H1 (cell line): ENCODE measurements at regions not wholly inside any gene's neighbourhood (a gene's known extent, or its start where the extent isn't known, plus 50 kb on each side); places are given as distances from the start of the nearest gene placed in this dataset.

Source experiments
- CTCF ChIA-PET: fragments of 300-600 bp; sonication (Branson Sonifier 250); formaldehyde crosslinking; loops from one replicate; lab custom pipeline; 2021; ENCODE audit not compliant: partially characterized antibody; lab: Charles Lee
- POLR2A ChIA-PET: fragments of 300-600 bp; sonication (Branson Sonifier 250); formaldehyde crosslinking; loops from one replicate; lab custom pipeline; 2021; ENCODE audit warnings: inconsistent platforms; ENCODE audit not compliant: partially characterized antibody; lab: Charles Lee
- DNase-seq, 2 experiments: peaks; one replicate each; pipeline versions ENCODE4 v3.0.0 to v3.0.0-alpha.2; 2010 to 2022; ENCODE audit warnings: low spot score in 2 of 2, low read depth in 1 of 2, mixed read lengths in 1 of 2
- FAIRE-seq: peaks from 2 replicates; lab custom pipeline; 2011; peaks lifted over from hg19 to GRCh38; lab: Jason Lieb, UNC
- H2AFZ ChIP-seq: 2 replicates; pipeline ENCODE4 v1.8.1; 2012; ENCODE audit warnings: low read length, inconsistent platforms
- H2AK5ac ChIP-seq: 2 replicates; pipeline ENCODE4 v1.6.1; 2013; ENCODE audit warnings: low read depth, low read length
- H2BK120ac ChIP-seq: replicated peaks from 2 replicates; pipeline ENCODE3; 2013; ENCODE audit warnings: low read depth, low read length, inconsistent platforms
- H2BK12ac ChIP-seq: 2 replicates; pipeline ENCODE4 v1.6.1; 2013; ENCODE audit warnings: low read depth, low read length
- H2BK15ac ChIP-seq: 2 replicates; pipeline ENCODE4 v1.6.1; 2013; ENCODE audit warnings: low read length
- H2BK20ac ChIP-seq: 2 replicates; pipeline ENCODE4 v1.6.1; 2013; ENCODE audit warnings: low read length
- H2BK5ac ChIP-seq: 2 replicates; pipeline ENCODE4 v1.6.1; 2013; ENCODE audit warnings: low read depth, low read length
- H3K14ac ChIP-seq: 2 replicates; pipeline ENCODE4 v1.6.1; 2013; ENCODE audit warnings: inconsistent platforms; ENCODE audit not compliant: insufficient read length
- H3K18ac ChIP-seq: 2 replicates; pipeline ENCODE4 v1.6.1; 2013; ENCODE audit warnings: low read length; ENCODE audit errors: extremely low read depth
- H3K23ac ChIP-seq: 2 replicates; pipeline ENCODE4 v1.6.1; 2013; ENCODE audit warnings: inconsistent platforms; ENCODE audit not compliant: insufficient read length
- H3K23me2 ChIP-seq: 2 replicates; pipeline ENCODE4 v1.6.1; 2013; ENCODE audit warnings: low read depth, low read length
- H3K27ac ChIP-seq: 2 replicates; pipeline ENCODE4 v1.6.1; 2011; ENCODE audit warnings: low read depth, low read length, inconsistent platforms
- H3K27me3 ChIP-seq, 4 experiments: replicated peaks in 1 of 4; 1 replicate in 1 of 4; 2 replicates in 3 of 4; pipeline versions ENCODE4 v1.6.1 to v1.8.1; 2011 to 2013; ENCODE audit warnings: low read length in 3 of 4, mild to moderate bottlenecking in 3 of 4, inconsistent platforms in 2 of 4, mixed read lengths in 2 of 4, moderate library complexity in 1 of 4; ENCODE audit not compliant: control insufficient read depth in 3 of 4, insufficient read depth in 3 of 4; ENCODE audit errors: extremely low read depth in 1 of 4
- H3K36me3 ChIP-seq, 4 experiments: 2 replicates each; pipeline versions ENCODE4 v1.6.1 to v1.8.1; 2011 to 2013; ENCODE audit warnings: mild to moderate bottlenecking in 4 of 4, low read length in 3 of 4, moderate library complexity in 2 of 4, control low read depth in 1 of 4, inconsistent platforms in 1 of 4; ENCODE audit not compliant: insufficient read depth in 4 of 4, control insufficient read depth in 2 of 4
- H3K4ac ChIP-seq: replicated peaks from 2 replicates; pipeline ENCODE3; 2013; ENCODE audit warnings: low read length, low read depth, mixed read lengths, inconsistent platforms; ENCODE audit not compliant: insufficient read length
- H3K4me1 ChIP-seq, 4 experiments: replicated peaks in 1 of 4; 1 replicate in 1 of 4; 2 replicates in 3 of 4; pipeline versions ENCODE4 v1.6.1 to v1.8.1; 2011 to 2013; ENCODE audit warnings: low read length in 3 of 4, inconsistent platforms in 2 of 4, mixed read lengths in 1 of 4; ENCODE audit not compliant: insufficient read depth in 4 of 4, control insufficient read depth in 3 of 4
- H3K4me2 ChIP-seq, 2 experiments: 2 replicates each; pipeline versions ENCODE4 v1.6.1 to v1.8.1; 2011 to 2013; ENCODE audit warnings: low read depth in 2 of 2, low read length in 2 of 2, control low read depth in 1 of 2, inconsistent platforms in 1 of 2, mild to moderate bottlenecking in 1 of 2; ENCODE audit not compliant: insufficient read depth in 1 of 2
- H3K4me3 ChIP-seq, 4 experiments: fragments of 200-600, 300-600 bp in 1 of 4; sonication (generic), shearing (Covaris generic), sonication (Bioruptor Twin) in 1 of 4; 2 replicates each; pipeline versions ENCODE4 v1.5.1 to v1.8.1; 2011 to 2016; ENCODE audit warnings: low read length in 4 of 4, low read depth in 3 of 4, control low read depth in 2 of 4, inconsistent platforms in 2 of 4, mild to moderate bottlenecking in 2 of 4, mixed read lengths in 1 of 4, moderate library complexity in 1 of 4; ENCODE audit not compliant: insufficient read depth in 2 of 4; ENCODE audit errors: extremely low read depth in 1 of 4
- H3K56ac ChIP-seq: replicated peaks from 2 replicates; pipeline ENCODE3; 2013; ENCODE audit warnings: low read depth, mild to moderate bottlenecking, mixed read lengths, low read length, inconsistent platforms; ENCODE audit not compliant: insufficient read length
- H3K79me1 ChIP-seq: 2 replicates; pipeline ENCODE4 v1.6.1; 2013; ENCODE audit warnings: low read depth, low read length, control low read depth
- H3K79me2 ChIP-seq, 2 experiments: 2 replicates each; pipeline versions ENCODE4 v1.6.1 to v1.8.1; 2012 to 2013; ENCODE audit warnings: low read length in 2 of 2, mild to moderate bottlenecking in 2 of 2, inconsistent platforms in 1 of 2; ENCODE audit not compliant: insufficient read depth in 2 of 2, control insufficient read depth in 1 of 2
- H3K9ac ChIP-seq, 4 experiments: replicated peaks in 1 of 4; 1 replicate in 1 of 4; 2 replicates in 3 of 4; pipeline versions ENCODE4 v1.6.1 to v1.8.1; 2011 to 2013; ENCODE audit warnings: low read depth in 3 of 4, low read length in 3 of 4, control low read depth in 2 of 4, mild to moderate bottlenecking in 2 of 4, moderate library complexity in 2 of 4, inconsistent platforms in 1 of 4; ENCODE audit errors: extremely low read depth in 1 of 4
- H3K9me3 ChIP-seq, 2 experiments: 2 replicates each; pipeline versions ENCODE4 v1.6.1 to v1.8.1; 2012 to 2013; ENCODE audit warnings: mild to moderate bottlenecking in 2 of 2, moderate library complexity in 2 of 2, control low read depth in 1 of 2, inconsistent platforms in 1 of 2, low read depth in 1 of 2, low read length in 1 of 2, mixed read lengths in 1 of 2; ENCODE audit not compliant: insufficient read depth in 2 of 2
- H4K20me1 ChIP-seq, 2 experiments: replicated peaks in 1 of 2; 2 replicates each; pipeline versions ENCODE3 to v1.8.1; 2011 to 2013; ENCODE audit warnings: inconsistent platforms in 2 of 2, low read length in 2 of 2, mild to moderate bottlenecking in 1 of 2; ENCODE audit not compliant: insufficient read depth in 2 of 2, control insufficient read depth in 1 of 2
- H4K5ac ChIP-seq: 2 replicates; pipeline ENCODE4 v1.6.1; 2013; ENCODE audit warnings: low read length, low read depth, mixed read lengths, inconsistent platforms; ENCODE audit not compliant: insufficient read length
- H4K8ac ChIP-seq: 2 replicates; pipeline ENCODE4 v1.8.0; 2013; ENCODE audit warnings: mild to moderate bottlenecking, moderate library complexity, low read length, inconsistent platforms; ENCODE audit not compliant: insufficient read depth; ENCODE audit errors: extremely low read depth
- H4K91ac ChIP-seq: replicated peaks from 2 replicates; pipeline ENCODE3; 2013; ENCODE audit warnings: low read length, mixed read lengths, inconsistent platforms; ENCODE audit not compliant: insufficient read length
- CHD2 ChIP-seq: IDR thresholded peaks from 2 replicates; pipeline ENCODE4 v1.6.1; 2012; ENCODE audit warnings: low read length, improper control_type of control experiment
- CREB1 ChIP-seq: IDR thresholded peaks from 2 replicates; pipeline ENCODE4 v1.6.1; 2012; ENCODE audit warnings: inconsistent platforms
- MAFK ChIP-seq: IDR thresholded peaks from 2 replicates; pipeline ENCODE4 v1.6.1; 2012; ENCODE audit warnings: low read depth, mild to moderate bottlenecking, improper control_type of control experiment, low read length
- WGBS, 2 experiments: shearing (Covaris generic) in 1 of 2; methylation state at CpG; one replicate each; pipeline versions ENCODE4 v1.1.6 to v1.1.7; 2013 to 2015; ENCODE audit warnings: low lambda C conversion rate in 2 of 2, mixed read lengths in 2 of 2, inconsistent platforms in 1 of 2, low coverage in 1 of 2, missing lambda C conversion rate in 1 of 2; ENCODE audit not compliant: insufficient replicate concordance in 2 of 2, insufficient coverage in 1 of 2, insufficient read length in 1 of 2; ENCODE audit errors: extremely low coverage in 1 of 2, missing lambda C conversion rate in 1 of 2; 5-methylcytosine and 5-hydroxymethylcytosine counted together

DNA sequence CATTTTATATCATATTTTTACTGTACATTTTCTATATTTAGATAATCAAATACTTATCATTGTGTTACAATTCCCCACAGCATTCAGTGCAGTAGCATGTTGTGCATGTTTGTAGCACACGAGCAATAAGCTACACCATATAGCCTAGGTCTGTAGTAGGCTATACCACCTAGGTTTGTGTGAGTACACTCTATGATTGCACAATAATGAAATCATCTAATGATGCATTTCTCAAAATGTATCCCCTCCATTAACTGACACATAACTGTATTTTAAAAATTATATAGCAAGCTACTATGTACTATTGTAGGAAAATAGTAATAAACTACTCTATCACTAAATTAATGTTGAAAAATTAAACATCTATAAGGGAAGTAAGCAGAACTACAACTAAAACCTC lies 518.4 kb upstream of the PABPC4L start:
- Histone ChIP-seq H2AFZ (no peak overlapping the region), H3K23me2 (no peaks in the 10 kb centered on the region), H3K4me2 (no peak overlapping the region), H4K91ac (no peak overlapping the region), H3K4me1 (no peaks in the 10 kb centered on the region), H3K27ac (no peak overlapping the region), H3K56ac (no peak overlapping the region), H2BK15ac (no peak overlapping the region), H3K23ac (no peak overlapping the region), H3K27me3 (no peaks in the 10 kb centered on the region), H2AK5ac (no peak overlapping the region), H3K14ac (no peak overlapping the region), H3K4me3 (no peak overlapping the region), H3K9ac (no peak overlapping the region), H3K36me3 (no peaks in the 10 kb centered on the region), H4K8ac (no peak overlapping the region), H4K20me1 (no peaks in the 10 kb centered on the region), H3K9me3 (no peaks in the 10 kb centered on the region), H2BK12ac (no peak overlapping the region), H3K4ac (no peak overlapping the region), H4K5ac (no peak overlapping the region), H3K79me2 (no peaks in the 10 kb centered on the region), H3K79me1 (no peaks in the 10 kb centered on the region), H2BK20ac (no peak overlapping the region), H3K18ac (no peak overlapping the region), H2BK5ac (no peak overlapping the region), H2BK120ac (no peak overlapping the region)
- ChIA-PET POLR2A (no interaction called here), CTCF (no interaction called here)
- WGBS, 2 experiments, result 92% methylated on average over 1 of the region's 1 CpG; no CpG with 5 or more reads in 1 of the 2 experiments
- FAIRE-seq, result no peak
- no peak for DNase-seq
- TF ChIP-seq CHD2, result no peak
- no peak for TF ChIP-seq MAFK
- no peak for TF ChIP-seq CREB1
